H1 (cell line): ENCODE measurements at regions not wholly inside any gene's neighbourhood (a gene's known extent, or its start where the extent isn't known, plus 50 kb on each side); places are given as distances from the start of the nearest gene placed in this dataset.

Experiments
- CTCF ChIA-PET: fragments of 300-600 bp; sonication (Branson Sonifier 250); formaldehyde crosslinking; loops from one replicate; lab custom pipeline; 2021; ENCODE audit not compliant: partially characterized antibody; lab: Charles Lee
- POLR2A ChIA-PET: fragments of 300-600 bp; sonication (Branson Sonifier 250); formaldehyde crosslinking; loops from one replicate; lab custom pipeline; 2021; ENCODE audit warnings: inconsistent platforms; ENCODE audit not compliant: partially characterized antibody; lab: Charles Lee
- DNase-seq, 2 experiments: peaks; one replicate each; pipeline versions ENCODE4 v3.0.0 to v3.0.0-alpha.2; 2010 to 2022; ENCODE audit warnings: low spot score in 2 of 2, low read depth in 1 of 2, mixed read lengths in 1 of 2
- FAIRE-seq: peaks from 2 replicates; lab custom pipeline; 2011; peaks lifted over from hg19 to GRCh38; lab: Jason Lieb, UNC
- H2AFZ ChIP-seq: 2 replicates; pipeline ENCODE4 v1.8.1; 2012; ENCODE audit warnings: low read length, inconsistent platforms
- H2AK5ac ChIP-seq: 2 replicates; pipeline ENCODE4 v1.6.1; 2013; ENCODE audit warnings: low read depth, low read length
- H2BK120ac ChIP-seq: replicated peaks from 2 replicates; pipeline ENCODE3; 2013; ENCODE audit warnings: low read depth, low read length, inconsistent platforms
- H2BK12ac ChIP-seq: 2 replicates; pipeline ENCODE4 v1.6.1; 2013; ENCODE audit warnings: low read depth, low read length
- H2BK15ac ChIP-seq: 2 replicates; pipeline ENCODE4 v1.6.1; 2013; ENCODE audit warnings: low read length
- H2BK20ac ChIP-seq: 2 replicates; pipeline ENCODE4 v1.6.1; 2013; ENCODE audit warnings: low read length
- H2BK5ac ChIP-seq: 2 replicates; pipeline ENCODE4 v1.6.1; 2013; ENCODE audit warnings: low read depth, low read length
- H3K14ac ChIP-seq: 2 replicates; pipeline ENCODE4 v1.6.1; 2013; ENCODE audit warnings: inconsistent platforms; ENCODE audit not compliant: insufficient read length
- H3K18ac ChIP-seq: 2 replicates; pipeline ENCODE4 v1.6.1; 2013; ENCODE audit warnings: low read length; ENCODE audit errors: extremely low read depth
- H3K23ac ChIP-seq: 2 replicates; pipeline ENCODE4 v1.6.1; 2013; ENCODE audit warnings: inconsistent platforms; ENCODE audit not compliant: insufficient read length
- H3K23me2 ChIP-seq: 2 replicates; pipeline ENCODE4 v1.6.1; 2013; ENCODE audit warnings: low read depth, low read length
- H3K27ac ChIP-seq: 2 replicates; pipeline ENCODE4 v1.6.1; 2011; ENCODE audit warnings: low read depth, low read length, inconsistent platforms
- H3K27me3 ChIP-seq, 4 experiments: replicated peaks in 1 of 4; 1 replicate in 1 of 4; 2 replicates in 3 of 4; pipeline versions ENCODE4 v1.6.1 to v1.8.1; 2011 to 2013; ENCODE audit warnings: low read length in 3 of 4, mild to moderate bottlenecking in 3 of 4, inconsistent platforms in 2 of 4, mixed read lengths in 2 of 4, moderate library complexity in 1 of 4; ENCODE audit not compliant: control insufficient read depth in 3 of 4, insufficient read depth in 3 of 4; ENCODE audit errors: extremely low read depth in 1 of 4
- H3K36me3 ChIP-seq, 4 experiments: 2 replicates each; pipeline versions ENCODE4 v1.6.1 to v1.8.1; 2011 to 2013; ENCODE audit warnings: mild to moderate bottlenecking in 4 of 4, low read length in 3 of 4, moderate library complexity in 2 of 4, control low read depth in 1 of 4, inconsistent platforms in 1 of 4; ENCODE audit not compliant: insufficient read depth in 4 of 4, control insufficient read depth in 2 of 4
- H3K4ac ChIP-seq: replicated peaks from 2 replicates; pipeline ENCODE3; 2013; ENCODE audit warnings: low read length, low read depth, mixed read lengths, inconsistent platforms; ENCODE audit not compliant: insufficient read length
- H3K4me1 ChIP-seq, 4 experiments: replicated peaks in 1 of 4; 1 replicate in 1 of 4; 2 replicates in 3 of 4; pipeline versions ENCODE4 v1.6.1 to v1.8.1; 2011 to 2013; ENCODE audit warnings: low read length in 3 of 4, inconsistent platforms in 2 of 4, mixed read lengths in 1 of 4; ENCODE audit not compliant: insufficient read depth in 4 of 4, control insufficient read depth in 3 of 4
- H3K4me2 ChIP-seq, 2 experiments: 2 replicates each; pipeline versions ENCODE4 v1.6.1 to v1.8.1; 2011 to 2013; ENCODE audit warnings: low read depth in 2 of 2, low read length in 2 of 2, control low read depth in 1 of 2, inconsistent platforms in 1 of 2, mild to moderate bottlenecking in 1 of 2; ENCODE audit not compliant: insufficient read depth in 1 of 2
- H3K4me3 ChIP-seq, 4 experiments: fragments of 200-600, 300-600 bp in 1 of 4; sonication (generic), shearing (Covaris generic), sonication (Bioruptor Twin) in 1 of 4; 2 replicates each; pipeline versions ENCODE4 v1.5.1 to v1.8.1; 2011 to 2016; ENCODE audit warnings: low read length in 4 of 4, low read depth in 3 of 4, control low read depth in 2 of 4, inconsistent platforms in 2 of 4, mild to moderate bottlenecking in 2 of 4, mixed read lengths in 1 of 4, moderate library complexity in 1 of 4; ENCODE audit not compliant: insufficient read depth in 2 of 4; ENCODE audit errors: extremely low read depth in 1 of 4
- H3K56ac ChIP-seq: replicated peaks from 2 replicates; pipeline ENCODE3; 2013; ENCODE audit warnings: low read depth, mild to moderate bottlenecking, mixed read lengths, low read length, inconsistent platforms; ENCODE audit not compliant: insufficient read length
- H3K79me1 ChIP-seq: 2 replicates; pipeline ENCODE4 v1.6.1; 2013; ENCODE audit warnings: low read depth, low read length, control low read depth
- H3K79me2 ChIP-seq, 2 experiments: 2 replicates each; pipeline versions ENCODE4 v1.6.1 to v1.8.1; 2012 to 2013; ENCODE audit warnings: low read length in 2 of 2, mild to moderate bottlenecking in 2 of 2, inconsistent platforms in 1 of 2; ENCODE audit not compliant: insufficient read depth in 2 of 2, control insufficient read depth in 1 of 2
- H3K9ac ChIP-seq, 4 experiments: replicated peaks in 1 of 4; 1 replicate in 1 of 4; 2 replicates in 3 of 4; pipeline versions ENCODE4 v1.6.1 to v1.8.1; 2011 to 2013; ENCODE audit warnings: low read depth in 3 of 4, low read length in 3 of 4, control low read depth in 2 of 4, mild to moderate bottlenecking in 2 of 4, moderate library complexity in 2 of 4, inconsistent platforms in 1 of 4; ENCODE audit errors: extremely low read depth in 1 of 4
- H3K9me3 ChIP-seq, 2 experiments: 2 replicates each; pipeline versions ENCODE4 v1.6.1 to v1.8.1; 2012 to 2013; ENCODE audit warnings: mild to moderate bottlenecking in 2 of 2, moderate library complexity in 2 of 2, control low read depth in 1 of 2, inconsistent platforms in 1 of 2, low read depth in 1 of 2, low read length in 1 of 2, mixed read lengths in 1 of 2; ENCODE audit not compliant: insufficient read depth in 2 of 2
- H4K20me1 ChIP-seq, 2 experiments: replicated peaks in 1 of 2; 2 replicates each; pipeline versions ENCODE3 to v1.8.1; 2011 to 2013; ENCODE audit warnings: inconsistent platforms in 2 of 2, low read length in 2 of 2, mild to moderate bottlenecking in 1 of 2; ENCODE audit not compliant: insufficient read depth in 2 of 2, control insufficient read depth in 1 of 2
- H4K5ac ChIP-seq: 2 replicates; pipeline ENCODE4 v1.6.1; 2013; ENCODE audit warnings: low read length, low read depth, mixed read lengths, inconsistent platforms; ENCODE audit not compliant: insufficient read length
- H4K8ac ChIP-seq: 2 replicates; pipeline ENCODE4 v1.8.0; 2013; ENCODE audit warnings: mild to moderate bottlenecking, moderate library complexity, low read length, inconsistent platforms; ENCODE audit not compliant: insufficient read depth; ENCODE audit errors: extremely low read depth
- H4K91ac ChIP-seq: replicated peaks from 2 replicates; pipeline ENCODE3; 2013; ENCODE audit warnings: low read length, mixed read lengths, inconsistent platforms; ENCODE audit not compliant: insufficient read length
- RBBP5 ChIP-seq: IDR thresholded peaks from 2 replicates; pipeline ENCODE4 v1.7.1; 2012; ENCODE audit warnings: low read depth, mild to moderate bottlenecking, inconsistent platforms, low read length, moderate library complexity, borderline replicate concordance
- SAP30 ChIP-seq: fragments of 300-600 bp; sonication (generic); IDR thresholded peaks from 2 replicates; pipeline ENCODE4 v1.7.1; 2012; ENCODE audit warnings: low read length, moderate library complexity, mild to moderate bottlenecking, inconsistent platforms; ENCODE audit not compliant: insufficient read depth, insufficient replicate concordance
- WGBS, 2 experiments: shearing (Covaris generic) in 1 of 2; methylation state at CpG; one replicate each; pipeline versions ENCODE4 v1.1.6 to v1.1.7; 2013 to 2015; ENCODE audit warnings: low lambda C conversion rate in 2 of 2, mixed read lengths in 2 of 2, inconsistent platforms in 1 of 2, low coverage in 1 of 2, missing lambda C conversion rate in 1 of 2; ENCODE audit not compliant: insufficient replicate concordance in 2 of 2, insufficient coverage in 1 of 2, insufficient read length in 1 of 2; ENCODE audit errors: extremely low coverage in 1 of 2, missing lambda C conversion rate in 1 of 2; 5-methylcytosine and 5-hydroxymethylcytosine counted together

DNA sequence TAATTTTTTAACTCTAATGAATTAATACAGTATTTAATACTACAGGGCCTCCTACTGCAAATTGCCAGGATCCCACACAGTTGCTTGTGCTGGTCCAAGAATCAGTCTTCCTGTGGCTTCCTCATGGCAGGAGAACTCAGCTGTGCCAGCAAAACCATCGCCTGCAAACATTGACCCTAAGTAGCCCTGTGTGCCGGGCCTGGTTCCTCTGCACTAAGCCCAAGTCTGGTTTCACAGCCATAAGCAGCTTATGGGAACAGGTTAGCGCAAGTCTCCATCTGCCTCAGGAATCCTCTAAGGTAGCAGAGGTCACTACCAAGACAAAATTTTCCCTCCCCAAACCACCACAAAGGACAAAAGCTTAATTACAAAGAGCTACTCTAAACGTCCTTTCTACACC lies 216.6 kb downstream of the PLA2G4A start:
- Histone ChIP-seq H3K79me1 (no peaks in the 10 kb centered on the region), H3K36me3 (no peaks in the 10 kb centered on the region), H3K18ac (no peak overlapping the region; the same call in 1 of the 2 replicates), H3K23me2 (no peaks in the 10 kb centered on the region), H2BK120ac (no peak overlapping the region), H4K20me1 (no peaks in the 10 kb centered on the region), H3K4me1 (peaks cover 0 to 15% (median 9%) of the 10 kb centered on the region in 4 experiments; a peak in 4 of 7 replicates), H3K9ac (no peak overlapping the region), H3K56ac (no peak overlapping the region), H2BK15ac (no peak overlapping the region), H2BK5ac (no peak overlapping the region), H3K23ac (no peak overlapping the region), H4K91ac (peak overlapping the region; percentile 73), H3K14ac (no peak overlapping the region), H2BK20ac (no peak overlapping the region), H3K27me3 (peaks cover 0 to 3% (median 0%) of the 10 kb centered on the region in 4 experiments; a peak in 2 of 7 replicates), H2AFZ (no peak overlapping the region), H4K8ac (no peak overlapping the region), H3K4me3 (no peak overlapping the region), H2BK12ac (no peak overlapping the region), H3K4ac (no peak overlapping the region), H4K5ac (no peak overlapping the region), H3K79me2 (no peaks in the 10 kb centered on the region), H3K27ac (no peak overlapping the region), H3K4me2 (no peak overlapping the region), H2AK5ac (no peak overlapping the region)
- CTCF ChIA-PET: no interaction called here
- WGBS, 2 experiments: 83% methylated on average over 4 of the region's 4 CpGs; no CpG with 5 or more reads in 1 of the 2 experiments
- POLR2A ChIA-PET: no interaction called here
- no peak for DNase-seq
- FAIRE-seq: no peak
- TF ChIP-seq SAP30 (no peak), RBBP5 (no peak)
- TF ChIP-seq, all 59 proteins: peak for 0
- H3K9me3 ChIP-seq: no peaks in the 10 kb centered on the region
